ENCODE measurements at regions not wholly inside any gene's neighbourhood (a gene's known extent, or its start where the extent isn't known, plus 50 kb on each side); places are given as distances from the start of the nearest gene placed in this dataset.

- DNase-seq, result peak; percentile 13 to 27
Observed at GRCh38 chr9:117546894-117547678, 132.2 kb upstream of the ASTN2 start.

GRCh38 chr9:117545846-117546245 lies 131.0 kb upstream of the ASTN2 start:
- no peak for DNase-seq

GRCh38 chr9:117543089-117543488 lies 128.2 kb upstream of the ASTN2 start:
- no peak for DNase-seq

GRCh38 chr9:117542021-117542420 lies 127.2 kb upstream of the ASTN2 start:
- DNase-seq, result no peak

- no peak for DNase-seq
Observed at GRCh38 chr9:117541181-117541580, 126.3 kb upstream of the ASTN2 start.

GRCh38 chr9:117535973-117536372 lies 121.1 kb upstream of the ASTN2 start:
- DNase-seq, result no peak

- no peak for DNase-seq
Observed at GRCh38 chr9:117535434-117535833, 120.6 kb upstream of the ASTN2 start.

- DNase-seq, result no peak
Observed at GRCh38 chr9:117528225-117528624, 113.4 kb upstream of the ASTN2 start.

GRCh38 chr9:117526674-117527073 lies 111.8 kb upstream of the ASTN2 start:
- DNase-seq, result no peak

GRCh38 chr9:117523531-117524153 lies 108.8 kb upstream of the ASTN2 start:
- no peak for DNase-seq

- DNase-seq, result no peak
Observed at GRCh38 chr9:117521293-117521692, 106.4 kb upstream of the ASTN2 start.

- no peak for DNase-seq
Observed at GRCh38 chr9:117516676-117517632, 102.1 kb upstream of the ASTN2 start.

GRCh38 chr9:117511852-117512481 lies 97.1 kb upstream of the ASTN2 start:
- no peak for DNase-seq

- no peak for DNase-seq
Observed at GRCh38 chr9:117496307-117496706, 81.5 kb upstream of the ASTN2 start.

GRCh38 chr9:117494401-117495090 lies 79.7 kb upstream of the ASTN2 start:
- DNase-seq, result no peak

GRCh38 chr9:117492476-117492875 lies 77.6 kb upstream of the ASTN2 start:
- DNase-seq, result no peak

GRCh38 chr9:117491491-117491890 lies 76.6 kb upstream of the ASTN2 start:
- no peak for DNase-seq

- DNase-seq, result no peak
Observed at GRCh38 chr9:117490199-117490598, 75.3 kb upstream of the ASTN2 start.

- DNase-seq, result no peak
Observed at GRCh38 chr9:117488659-117489058, 73.8 kb upstream of the ASTN2 start.

GRCh38 chr9:117487555-117488175 lies 72.8 kb upstream of the ASTN2 start:
- DNase-seq, result peak; percentile 3 to 18

GRCh38 chr9:117486426-117486825 lies 71.6 kb upstream of the ASTN2 start:
- DNase-seq, result no peak

GRCh38 chr9:117485176-117485575 lies 70.3 kb upstream of the ASTN2 start:
- no peak for DNase-seq
